HUES6 (cell line): ENCODE measurements at regions not wholly inside any gene's neighbourhood (a gene's known extent, or its start where the extent isn't known, plus 50 kb on each side); places are given as distances from the start of the nearest gene placed in this dataset.

ENCODE experiments used
- H3K27ac ChIP-seq: 2 replicates; pipeline ENCODE4 v1.7.0; 2013; ENCODE audit warnings: low read depth, mild to moderate bottlenecking, low read length, inconsistent platforms
- H3K27me3 ChIP-seq: 2 replicates; pipeline ENCODE4 v1.6.1; 2013; ENCODE audit warnings: low read length; ENCODE audit not compliant: control insufficient read depth, insufficient read depth
- H3K36me3 ChIP-seq: 2 replicates; pipeline ENCODE4 v1.6.1; 2013; ENCODE audit warnings: low read length; ENCODE audit not compliant: control insufficient read depth, insufficient read depth
- H3K4me1 ChIP-seq: 2 replicates; pipeline ENCODE4 v1.6.1; 2013; ENCODE audit warnings: low read length; ENCODE audit not compliant: control insufficient read depth, insufficient read depth
- H3K4me3 ChIP-seq: 2 replicates; pipeline ENCODE4 v1.5.1; 2013; ENCODE audit warnings: low read depth, low read length
- H3K9ac ChIP-seq: one replicate; pipeline ENCODE4 v1.6.1; 2013; ENCODE audit warnings: mild to moderate bottlenecking, low read length
- H3K9me3 ChIP-seq: 2 replicates; pipeline ENCODE4 v1.6.1; 2013; ENCODE audit warnings: low read depth, low read length; ENCODE audit not compliant: control insufficient read depth, insufficient read depth

DNA sequence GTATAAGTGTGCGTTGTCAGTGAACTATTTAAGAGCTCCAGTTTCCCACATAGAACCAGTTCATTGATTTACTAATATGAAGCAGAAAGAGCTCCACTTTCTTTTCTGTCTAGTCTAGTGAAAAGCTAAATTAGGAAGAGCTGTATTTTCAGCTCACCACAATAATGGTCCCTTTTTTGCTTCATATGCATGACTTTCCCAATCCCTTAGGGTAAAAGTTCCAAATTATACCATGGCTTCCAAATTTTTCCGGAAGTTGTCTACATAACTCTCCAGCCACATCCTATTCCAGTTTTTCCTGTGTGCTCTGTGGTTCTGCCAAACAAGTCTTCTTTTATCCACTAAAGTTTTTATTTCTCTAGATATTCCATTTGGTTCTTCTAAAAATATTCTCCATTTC is 685.2 kb downstream of the REEP3 start:
- H3K4me3 ChIP-seq, result no peak overlapping the region
- H3K27me3 ChIP-seq, result no peaks in the 10 kb centered on the region
- H3K4me1 ChIP-seq, result no peaks in the 10 kb centered on the region
- no peak overlapping the region for H3K9ac ChIP-seq
- H3K36me3 ChIP-seq, result no peaks in the 10 kb centered on the region
- H3K27ac ChIP-seq, result no peak overlapping the region
- no peaks in the 10 kb centered on the region; the same call in 1 of the 2 replicates for H3K9me3 ChIP-seq

GRCh38 chr10:64209561-64209960 is 688.4 kb downstream of the REEP3 start:
- H3K9ac ChIP-seq, result no peak overlapping the region
- no peak overlapping the region for H3K27ac ChIP-seq
- H3K4me3 ChIP-seq, result no peak overlapping the region
- H3K4me1 ChIP-seq, result no peaks in the 10 kb centered on the region
- no peaks in the 10 kb centered on the region; the same call in 1 of the 2 replicates for H3K9me3 ChIP-seq
- H3K36me3 ChIP-seq, result no peaks in the 10 kb centered on the region
- H3K27me3 ChIP-seq, result no peaks in the 10 kb centered on the region

DNA sequence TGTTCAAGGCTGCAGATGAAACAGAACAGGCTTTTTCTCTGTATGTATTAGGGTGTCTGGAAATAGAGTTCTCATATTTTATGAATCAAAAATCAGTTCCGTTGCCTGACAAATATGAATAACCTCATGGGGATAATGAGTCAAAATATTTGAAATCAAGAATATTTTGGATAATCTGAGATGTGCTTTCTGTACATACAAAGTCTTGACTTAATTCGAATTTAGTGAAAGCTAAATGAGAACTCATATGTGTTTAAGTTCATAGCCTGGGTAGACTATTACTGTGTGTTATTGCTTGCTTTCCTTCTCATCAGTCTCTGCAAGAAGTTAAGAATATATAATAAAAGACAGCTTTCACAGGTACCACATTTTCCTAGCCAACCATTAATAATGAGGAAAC is 689.0 kb downstream of the REEP3 start:
- Histone ChIP-seq H3K4me3 (no peak overlapping the region), H3K4me1 (no peaks in the 10 kb centered on the region), H3K9ac (no peak overlapping the region), H3K9me3 (no peaks in the 10 kb centered on the region; the same call in 1 of the 2 replicates), H3K27ac (no peak overlapping the region), H3K36me3 (no peaks in the 10 kb centered on the region), H3K27me3 (no peaks in the 10 kb centered on the region)

GRCh38 chr10:64211466-64211865 is 690.3 kb downstream of the REEP3 start:
- no peak overlapping the region for H3K9ac ChIP-seq
- no peaks in the 10 kb centered on the region for H3K4me1 ChIP-seq
- H3K9me3 ChIP-seq, result no peaks in the 10 kb centered on the region; the same call in 1 of the 2 replicates
- H3K27me3 ChIP-seq, result no peaks in the 10 kb centered on the region
- no peak overlapping the region for H3K4me3 ChIP-seq
- H3K27ac ChIP-seq, result no peak overlapping the region
- no peaks in the 10 kb centered on the region for H3K36me3 ChIP-seq

GRCh38 chr10:64215088-64215487 is 693.9 kb downstream of the REEP3 start:
- Histone ChIP-seq H3K36me3 (no peaks in the 10 kb centered on the region), H3K9ac (no peak overlapping the region), H3K4me1 (no peaks in the 10 kb centered on the region), H3K27me3 (no peaks in the 10 kb centered on the region), H3K9me3 (no peaks in the 10 kb centered on the region), H3K27ac (no peak overlapping the region), H3K4me3 (no peak overlapping the region)

DNA sequence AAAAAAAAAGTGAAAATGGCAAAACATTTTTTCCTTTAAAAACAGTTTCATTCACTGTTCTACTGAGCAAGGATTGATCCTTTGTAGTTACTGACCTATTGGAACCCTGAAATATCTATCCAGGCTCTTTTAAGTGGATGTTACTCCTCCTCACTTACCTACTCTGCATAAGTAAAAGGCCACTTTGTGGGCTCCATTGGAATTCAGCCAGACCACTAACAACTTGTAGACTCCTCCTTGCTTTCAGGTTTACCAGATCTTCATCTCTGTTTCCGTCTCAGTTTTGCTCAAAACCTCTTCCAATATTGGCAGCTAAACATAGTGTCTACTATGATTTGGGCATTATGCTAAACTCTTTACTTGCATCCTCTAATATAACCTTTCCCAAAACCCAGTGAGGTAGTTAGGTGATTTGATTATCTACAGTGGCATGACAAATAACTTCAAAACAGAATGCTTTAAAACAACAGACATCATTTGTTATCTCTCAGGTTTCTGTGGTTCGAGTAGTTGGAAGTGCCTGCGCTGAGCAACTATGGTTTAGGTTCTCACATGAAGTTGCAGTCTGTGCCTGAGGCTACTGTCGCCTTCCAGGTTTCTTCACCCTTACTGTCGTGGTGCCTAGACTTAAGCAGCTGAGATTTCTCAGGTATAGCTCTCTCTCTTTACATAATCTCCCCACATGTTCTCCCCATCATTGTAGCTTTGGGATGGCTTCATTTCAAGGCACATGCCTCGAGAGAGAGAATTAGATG is 698.2 kb downstream of the REEP3 start:
- Histone ChIP-seq H3K27me3 (no peaks in the 10 kb centered on the region), H3K4me1 (no peaks in the 10 kb centered on the region), H3K36me3 (no peaks in the 10 kb centered on the region), H3K4me3 (no peak overlapping the region), H3K9me3 (peaks cover 7% of the 10 kb centered on the region), H3K9ac (no peak overlapping the region), H3K27ac (no peak overlapping the region)

GRCh38 chr10:64234489-64234888 is 713.3 kb downstream of the REEP3 start:
- Histone ChIP-seq H3K27me3 (no peaks in the 10 kb centered on the region), H3K4me3 (no peak overlapping the region), H3K9ac (no peak overlapping the region), H3K4me1 (no peaks in the 10 kb centered on the region), H3K36me3 (no peaks in the 10 kb centered on the region), H3K9me3 (peaks cover 4% of the 10 kb centered on the region; the same call in 1 of the 2 replicates), H3K27ac (no peak overlapping the region)

- no peaks in the 10 kb centered on the region for H3K36me3 ChIP-seq
- H3K27ac ChIP-seq, result no peak overlapping the region
- no peaks in the 10 kb centered on the region for H3K4me1 ChIP-seq
- H3K9ac ChIP-seq, result no peak overlapping the region
- no peaks in the 10 kb centered on the region for H3K9me3 ChIP-seq
- no peaks in the 10 kb centered on the region for H3K27me3 ChIP-seq
- no peak overlapping the region for H3K4me3 ChIP-seq
These were observed 736.5 kb downstream of the REEP3 start for GRCh38 chr10:64257704-64258103.

DNA sequence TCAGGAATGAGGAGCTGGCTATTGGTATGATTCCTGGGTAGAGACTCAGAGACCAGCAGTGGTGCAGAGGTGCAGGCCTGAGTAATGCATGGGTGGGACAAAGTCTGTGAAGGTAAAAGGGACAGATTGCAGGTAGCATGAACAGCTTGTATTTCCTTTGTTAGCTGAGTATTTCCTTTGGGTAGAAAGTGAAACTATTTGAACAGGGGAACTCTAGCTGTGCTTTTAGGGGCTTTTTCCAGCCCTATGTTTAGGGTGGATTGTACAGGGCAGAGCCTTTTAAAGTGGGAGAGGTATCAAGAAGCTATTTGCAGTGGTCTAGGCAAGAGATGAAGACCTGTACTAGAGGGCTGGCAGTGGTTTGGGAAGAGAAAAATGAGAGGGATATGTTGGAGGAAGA is 739.9 kb downstream of the REEP3 start:
- no peak overlapping the region for H3K27ac ChIP-seq
- H3K4me3 ChIP-seq, result no peak overlapping the region
- H3K9ac ChIP-seq, result no peak overlapping the region

GRCh38 chr10:64261676-64262075 is 740.5 kb downstream of the REEP3 start:
- Histone ChIP-seq H3K36me3 (no peaks in the 10 kb centered on the region), H3K9ac (no peak overlapping the region), H3K27me3 (no peaks in the 10 kb centered on the region), H3K27ac (no peak overlapping the region), H3K4me1 (peaks cover 6% of the 10 kb centered on the region), H3K4me3 (no peak overlapping the region), H3K9me3 (no peaks in the 10 kb centered on the region)

More for the DNA sequence above, 739.9 kb downstream of the REEP3 start:
- Histone ChIP-seq H3K36me3 (no peaks in the 10 kb centered on the region), H3K4me1 (peaks cover 6% of the 10 kb centered on the region), H3K27me3 (no peaks in the 10 kb centered on the region), H3K9me3 (no peaks in the 10 kb centered on the region)

DNA sequence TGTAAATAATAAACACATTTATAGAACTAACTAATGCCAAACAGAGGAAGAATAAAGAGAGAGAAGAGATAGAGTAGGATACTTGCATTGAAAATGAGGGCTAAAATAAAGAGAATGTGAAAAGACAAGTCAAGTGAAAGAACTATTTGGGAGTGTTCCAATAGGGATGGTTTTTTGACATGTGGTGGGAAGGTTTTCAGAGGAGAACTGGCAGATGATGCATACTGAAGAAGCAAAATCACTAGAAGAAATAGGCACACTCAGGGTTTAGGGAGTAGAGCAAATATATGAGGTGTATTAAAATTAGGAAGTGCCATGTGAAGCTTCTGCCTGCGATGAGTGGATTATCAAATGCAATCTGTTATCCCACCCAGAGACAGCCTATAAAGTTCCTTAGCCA is 744.8 kb downstream of the REEP3 start:
- Histone ChIP-seq H3K9me3 (no peaks in the 10 kb centered on the region), H3K27ac (no peak overlapping the region), H3K36me3 (no peaks in the 10 kb centered on the region), H3K9ac (no peak overlapping the region), H3K27me3 (no peaks in the 10 kb centered on the region), H3K4me3 (no peak overlapping the region), H3K4me1 (peaks cover 6% of the 10 kb centered on the region)
